ENCODE measurements at regions not wholly inside any gene's neighbourhood (a gene's known extent, or its start where the extent isn't known, plus 50 kb on each side); places are given as distances from the start of the nearest gene placed in this dataset.

DNA sequence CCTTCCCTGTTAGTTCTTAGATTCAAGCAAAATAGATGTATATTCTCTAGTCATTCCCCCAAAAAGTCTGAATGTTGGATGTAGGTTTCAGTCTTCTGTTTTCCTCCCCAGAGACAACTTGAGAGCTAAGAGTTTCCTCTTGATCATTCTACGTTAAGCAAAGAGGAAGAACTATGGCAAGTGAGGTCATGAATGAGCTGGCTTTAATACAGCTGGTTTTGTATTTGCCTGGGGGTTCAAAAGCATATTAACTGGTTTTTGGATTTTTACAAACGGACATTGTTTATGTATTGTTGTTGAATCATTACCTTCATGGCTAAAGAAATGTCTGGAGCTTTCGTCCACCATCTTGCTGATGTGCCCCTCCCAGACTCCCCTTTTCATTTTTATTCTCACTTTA, 916.7 kb upstream of the POU3F4 start:
- in situ Hi-C loops (cut with MboI; ENCODE audit: low pct_unique_long_range_greater_than_20kb, low sequenced_read_pairs, unreplicated experiment): no loop called here
- no peak for DNase-seq (ENCODE audit: low spot score)
- TF ChIP-seq, protein P1, sequence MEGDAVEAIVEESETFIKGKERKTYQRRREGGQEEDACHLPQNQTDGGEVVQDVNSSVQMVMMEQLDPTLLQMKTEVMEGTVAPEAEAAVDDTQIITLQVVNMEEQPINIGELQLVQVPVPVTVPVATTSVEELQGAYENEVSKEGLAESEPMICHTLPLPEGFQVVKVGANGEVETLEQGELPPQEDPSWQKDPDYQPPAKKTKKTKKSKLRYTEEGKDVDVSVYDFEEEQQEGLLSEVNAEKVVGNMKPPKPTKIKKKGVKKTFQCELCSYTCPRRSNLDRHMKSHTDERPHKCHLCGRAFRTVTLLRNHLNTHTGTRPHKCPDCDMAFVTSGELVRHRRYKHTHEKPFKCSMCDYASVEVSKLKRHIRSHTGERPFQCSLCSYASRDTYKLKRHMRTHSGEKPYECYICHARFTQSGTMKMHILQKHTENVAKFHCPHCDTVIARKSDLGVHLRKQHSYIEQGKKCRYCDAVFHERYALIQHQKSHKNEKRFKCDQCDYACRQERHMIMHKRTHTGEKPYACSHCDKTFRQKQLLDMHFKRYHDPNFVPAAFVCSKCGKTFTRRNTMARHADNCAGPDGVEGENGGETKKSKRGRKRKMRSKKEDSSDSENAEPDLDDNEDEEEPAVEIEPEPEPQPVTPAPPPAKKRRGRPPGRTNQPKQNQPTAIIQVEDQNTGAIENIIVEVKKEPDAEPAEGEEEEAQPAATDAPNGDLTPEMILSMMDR (IDR thresholded peaks at IDR 0.05; ENCODE audit: extremely low read depth, insufficient read depth, missing control alignments): no peak

DNA sequence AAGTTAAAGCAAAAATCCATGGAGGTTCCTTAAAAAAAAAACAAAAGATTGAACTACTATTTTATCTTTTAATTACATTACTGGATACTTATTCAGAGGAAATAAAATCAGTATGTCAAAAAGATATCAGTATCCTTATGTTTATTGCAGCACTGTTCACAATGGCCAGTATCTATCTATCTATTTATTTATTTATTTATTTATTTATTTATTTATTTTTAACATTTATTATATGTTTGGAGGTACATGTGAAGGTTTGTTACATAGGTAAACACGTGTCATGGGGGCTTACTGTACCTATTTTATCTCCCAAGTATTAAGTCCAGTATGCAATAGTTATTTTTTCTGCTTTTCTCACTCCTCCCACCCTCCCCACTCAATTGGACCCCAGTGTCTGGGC, 881.1 kb upstream of the POU3F4 start:
- TF ChIP-seq, protein P1 (IDR thresholded peaks at IDR 0.05; ENCODE audit: extremely low read depth, insufficient read depth, missing control alignments): no peak

DNA sequence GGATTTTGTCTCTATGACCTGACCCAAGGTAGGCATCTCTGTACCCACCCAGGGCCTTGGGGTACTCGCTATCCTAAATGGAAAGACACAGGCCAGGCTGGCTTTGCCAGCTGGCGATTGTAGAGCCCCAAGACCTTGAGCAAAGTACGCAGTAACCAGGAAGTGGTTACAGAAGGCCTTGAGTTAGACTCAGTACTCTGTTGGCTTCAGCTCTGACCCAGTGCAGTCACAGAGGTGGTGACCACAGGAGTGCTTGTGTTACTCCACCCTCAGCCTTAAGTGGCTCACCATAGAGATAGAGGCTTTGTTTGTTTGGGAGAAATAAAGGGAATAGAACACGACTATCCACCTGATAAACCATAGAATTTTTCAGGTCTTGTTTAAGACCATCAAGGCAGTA, 880.5 kb upstream of the POU3F4 start:
- DNase-seq (ENCODE audit: low spot score): no peak
- TF ChIP-seq, protein P1 (IDR thresholded peaks at IDR 0.05; ENCODE audit: extremely low read depth, insufficient read depth, missing control alignments): no peak
- in situ Hi-C loops (cut with MboI; ENCODE audit: low pct_unique_long_range_greater_than_20kb, low sequenced_read_pairs, unreplicated experiment): no loop called here

More for the DNA sequence above, 881.1 kb upstream of the POU3F4 start:
- in situ Hi-C loops (cut with MboI; ENCODE audit: low pct_unique_long_range_greater_than_20kb, low sequenced_read_pairs, unreplicated experiment): no loop called here
- no peak for DNase-seq (ENCODE audit: low spot score)

DNA sequence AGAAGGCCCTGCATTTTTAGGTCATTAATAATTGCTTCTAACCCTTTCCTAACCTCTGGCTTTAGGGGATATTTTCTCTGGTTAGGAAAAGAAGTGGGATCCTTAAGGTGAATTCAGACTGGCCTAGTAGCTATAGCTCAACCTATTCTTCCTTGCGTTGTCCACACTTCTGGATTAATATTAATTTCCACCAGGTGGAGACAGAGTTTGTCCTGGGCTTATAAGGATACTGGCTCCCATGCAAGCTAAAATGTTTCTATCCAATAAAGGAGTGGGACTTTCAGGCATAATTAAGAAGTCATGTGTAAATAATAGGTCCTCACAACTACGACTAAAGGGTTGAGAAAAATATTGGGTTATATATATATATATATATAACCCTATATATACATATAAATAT, 860.0 kb upstream of the POU3F4 start:
- no peak for DNase-seq (ENCODE audit: low spot score)
- in situ Hi-C loops (cut with MboI; ENCODE audit: low pct_unique_long_range_greater_than_20kb, low sequenced_read_pairs, unreplicated experiment): no loop called here
- TF ChIP-seq, protein P1 (IDR thresholded peaks at IDR 0.05; ENCODE audit: extremely low read depth, insufficient read depth, missing control alignments): no peak

GRCh38 chrX:82649645-82650044, 858.4 kb upstream of the POU3F4 start:
- in situ Hi-C loops (cut with MboI; ENCODE audit: low pct_unique_long_range_greater_than_20kb, low sequenced_read_pairs, unreplicated experiment): no loop called here
- TF ChIP-seq, protein P1 (IDR thresholded peaks at IDR 0.05; ENCODE audit: extremely low read depth, insufficient read depth, missing control alignments): no peak
- no peak for DNase-seq (ENCODE audit: low spot score)

DNA sequence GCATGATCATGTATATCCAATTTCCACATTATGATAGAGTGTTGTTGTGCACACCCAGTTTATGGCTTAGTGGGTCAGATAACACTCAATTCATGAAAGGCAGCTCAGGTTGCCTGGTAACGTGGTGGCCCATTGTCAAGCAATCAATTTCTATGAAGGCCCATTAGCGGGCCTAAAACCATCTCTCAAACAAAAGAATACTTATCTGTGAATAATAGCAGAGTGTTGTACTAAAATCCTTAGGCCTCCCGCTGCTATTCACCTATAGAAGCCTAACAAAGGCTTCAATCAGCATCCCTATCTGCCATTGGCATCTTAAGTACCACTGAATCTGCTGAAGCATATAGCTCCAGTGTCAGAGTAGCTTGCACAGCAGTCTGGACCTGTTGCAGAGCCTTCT, 849.6 kb upstream of the POU3F4 start:
- in situ Hi-C loops (cut with MboI; ENCODE audit: low pct_unique_long_range_greater_than_20kb, low sequenced_read_pairs, unreplicated experiment): no loop called here
- no peak for DNase-seq (ENCODE audit: low spot score)
- TF ChIP-seq, protein P1 (IDR thresholded peaks at IDR 0.05; ENCODE audit: extremely low read depth, insufficient read depth, missing control alignments): no peak

DNA sequence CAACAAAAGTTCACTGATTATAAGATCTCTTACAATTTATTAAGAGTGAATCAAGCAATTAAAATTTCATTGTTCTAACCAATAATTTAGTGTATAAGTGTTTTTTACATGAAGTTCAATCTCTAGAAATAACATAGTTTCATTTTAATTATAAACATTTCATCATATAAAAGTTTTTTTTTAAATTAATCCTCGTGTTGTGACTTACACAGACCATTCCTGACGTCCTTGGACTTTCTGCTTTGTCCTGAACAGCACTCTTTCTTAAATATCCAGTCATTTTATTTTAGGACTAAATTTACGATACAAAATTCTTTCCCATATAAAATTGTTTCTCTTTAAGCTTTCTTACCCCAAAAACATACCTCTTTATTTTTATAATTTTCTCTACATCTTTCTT, 841.7 kb upstream of the POU3F4 start:
- TF ChIP-seq, protein P1 (IDR thresholded peaks at IDR 0.05; ENCODE audit: extremely low read depth, insufficient read depth, missing control alignments): no peak
- DNase-seq (ENCODE audit: low spot score): no peak
- in situ Hi-C loops (cut with MboI; ENCODE audit: low pct_unique_long_range_greater_than_20kb, low sequenced_read_pairs, unreplicated experiment): no loop called here
